MM.1S (cell line): ENCODE measurements at regions not wholly inside any gene's neighbourhood (a gene's known extent, or its start where the extent isn't known, plus 50 kb on each side); places are given as distances from the start of the nearest gene placed in this dataset.

Source experiments
- DNase-seq: peaks from one replicate; pipeline ENCODE4 v3.0.0-alpha.2; 2015
- H2AFZ ChIP-seq: fragments of 300-600 bp; sonication (generic); 2 replicates; pipeline ENCODE4 v1.6.0; 2016; ENCODE audit warnings: antibody characterized with exemption, low read length
- H3F3A ChIP-seq: fragments of 300-600 bp; sonication (generic); 2 replicates; pipeline ENCODE4 v1.6.1; 2016; ENCODE audit warnings: mild to moderate bottlenecking, antibody characterized with exemption, low read length, moderate library complexity, mixed read lengths; ENCODE audit not compliant: insufficient read depth
- H3K27ac ChIP-seq: fragments of 300-600 bp; sonication (generic); 2 replicates; pipeline ENCODE4 v1.5.1; 2016; ENCODE audit warnings: mild to moderate bottlenecking, low read length
- H3K27me3 ChIP-seq: fragments of 300-600 bp; sonication (generic); replicated peaks from 2 replicates; pipeline ENCODE4 v1.6.0; 2016; ENCODE audit warnings: low read length; ENCODE audit not compliant: insufficient read depth
- H3K36me3 ChIP-seq: fragments of 300-600 bp; sonication (generic); replicated peaks from 2 replicates; pipeline ENCODE4 v1.6.1; 2016; ENCODE audit warnings: mild to moderate bottlenecking, low read length, mixed read lengths; ENCODE audit not compliant: insufficient read depth
- H3K4me1 ChIP-seq: fragments of 300-600 bp; sonication (generic); 2 replicates; pipeline ENCODE4 v1.6.1; 2016; ENCODE audit warnings: low read length, mixed read lengths
- H3K4me2 ChIP-seq: fragments of 300-600 bp; sonication (generic); 2 replicates; pipeline ENCODE4 v1.6.0; 2016; ENCODE audit warnings: low read depth, low read length
- H3K4me3 ChIP-seq: fragments of 300-600 bp; sonication (generic); 2 replicates; pipeline ENCODE4 v1.5.1; 2016; ENCODE audit warnings: low read length, mixed read lengths
- H3K79me2 ChIP-seq: fragments of 300-600 bp; sonication (generic); 2 replicates; pipeline ENCODE4 v1.6.1; 2016; ENCODE audit warnings: mixed run types, low read length, mixed read lengths
- H3K9ac ChIP-seq: fragments of 300-600 bp; sonication (generic); 2 replicates; pipeline ENCODE4 v1.6.1; 2016; ENCODE audit warnings: low read length, mixed read lengths
- H3K9me2 ChIP-seq: fragments of 300-600 bp; sonication (generic); replicated peaks from 2 replicates; pipeline ENCODE4 v1.6.1; 2016; ENCODE audit warnings: mild to moderate bottlenecking, low read length, mixed read lengths; ENCODE audit not compliant: insufficient read depth
- H3K9me3 ChIP-seq: fragments of 300-600 bp; sonication (generic); replicated peaks from 2 replicates; pipeline ENCODE4 v1.6.1; 2016; ENCODE audit warnings: mild to moderate bottlenecking, low read length, mixed read lengths; ENCODE audit not compliant: insufficient read depth
- H4K20me1 ChIP-seq: fragments of 300-600 bp; sonication (generic); 2 replicates; pipeline ENCODE4 v1.6.1; 2016; ENCODE audit warnings: mild to moderate bottlenecking, low read length, moderate library complexity, mixed read lengths; ENCODE audit not compliant: insufficient read depth
- EZH2 ChIP-seq: fragments of 300-600 bp; sonication (generic); optimal IDR thresholded peaks from 2 replicates; pipeline ENCODE3; 2017; ENCODE audit warnings: low read depth, mild to moderate bottlenecking, antibody characterized with exemption, low read length, mixed read lengths
- EZH2phosphoT487 ChIP-seq: fragments of 300-600 bp; sonication (generic); IDR thresholded peaks from 2 replicates; pipeline ENCODE4 v1.6.1; 2018; ENCODE audit warnings: antibody characterized with exemption, low read length
- TF ChIP-seq, protein P1 (sequence below): fragments of 300-600 bp; sonication (generic); IDR thresholded peaks from 2 replicates; pipeline ENCODE4 v1.5.1; 2016; ENCODE audit warnings: antibody characterized with exemption, low read length, mixed read lengths

DNA sequence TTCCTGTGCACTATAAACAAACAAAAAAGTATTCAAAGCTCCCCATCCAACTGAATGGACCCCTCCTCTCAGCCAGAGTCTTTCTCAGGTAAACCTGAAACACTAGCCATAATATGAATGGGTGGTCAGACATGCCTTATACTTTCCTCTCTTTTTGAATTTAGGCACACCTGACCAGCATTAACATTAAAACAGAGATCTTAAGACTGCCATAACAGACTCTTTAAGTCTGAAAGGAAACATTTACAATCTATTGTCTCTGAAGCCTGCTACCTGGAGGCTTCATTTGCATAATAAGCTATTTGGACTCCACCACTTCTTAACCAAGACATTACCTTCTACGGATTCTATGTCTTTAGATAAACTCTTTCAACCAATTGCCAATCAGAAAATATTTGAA is 56.9 kb upstream of the SPIN4 start:
- no peaks in the 10 kb centered on the region for H3F3A ChIP-seq
- no peaks in the 10 kb centered on the region for H3K4me1 ChIP-seq
- H3K4me3 ChIP-seq, result no peak overlapping the region
- H3K9ac ChIP-seq, result no peak overlapping the region
- no peak for DNase-seq
- no peaks in the 10 kb centered on the region for H3K27me3 ChIP-seq
- no peak overlapping the region for H2AFZ ChIP-seq
- no peaks in the 10 kb centered on the region for H3K79me2 ChIP-seq
- no peaks in the 10 kb centered on the region for H4K20me1 ChIP-seq
- no peak overlapping the region for H3K4me2 ChIP-seq
- H3K36me3 ChIP-seq, result no peaks in the 10 kb centered on the region
- H3K9me2 ChIP-seq, result no peaks in the 10 kb centered on the region
- H3K9me3 ChIP-seq, result no peaks in the 10 kb centered on the region
- H3K27ac ChIP-seq, result no peak overlapping the region
- TF ChIP-seq EZH2 (no peak), EZH2phosphoT487 (no peak)
- TF ChIP-seq, protein P1, sequence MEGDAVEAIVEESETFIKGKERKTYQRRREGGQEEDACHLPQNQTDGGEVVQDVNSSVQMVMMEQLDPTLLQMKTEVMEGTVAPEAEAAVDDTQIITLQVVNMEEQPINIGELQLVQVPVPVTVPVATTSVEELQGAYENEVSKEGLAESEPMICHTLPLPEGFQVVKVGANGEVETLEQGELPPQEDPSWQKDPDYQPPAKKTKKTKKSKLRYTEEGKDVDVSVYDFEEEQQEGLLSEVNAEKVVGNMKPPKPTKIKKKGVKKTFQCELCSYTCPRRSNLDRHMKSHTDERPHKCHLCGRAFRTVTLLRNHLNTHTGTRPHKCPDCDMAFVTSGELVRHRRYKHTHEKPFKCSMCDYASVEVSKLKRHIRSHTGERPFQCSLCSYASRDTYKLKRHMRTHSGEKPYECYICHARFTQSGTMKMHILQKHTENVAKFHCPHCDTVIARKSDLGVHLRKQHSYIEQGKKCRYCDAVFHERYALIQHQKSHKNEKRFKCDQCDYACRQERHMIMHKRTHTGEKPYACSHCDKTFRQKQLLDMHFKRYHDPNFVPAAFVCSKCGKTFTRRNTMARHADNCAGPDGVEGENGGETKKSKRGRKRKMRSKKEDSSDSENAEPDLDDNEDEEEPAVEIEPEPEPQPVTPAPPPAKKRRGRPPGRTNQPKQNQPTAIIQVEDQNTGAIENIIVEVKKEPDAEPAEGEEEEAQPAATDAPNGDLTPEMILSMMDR, result no peak

DNA sequence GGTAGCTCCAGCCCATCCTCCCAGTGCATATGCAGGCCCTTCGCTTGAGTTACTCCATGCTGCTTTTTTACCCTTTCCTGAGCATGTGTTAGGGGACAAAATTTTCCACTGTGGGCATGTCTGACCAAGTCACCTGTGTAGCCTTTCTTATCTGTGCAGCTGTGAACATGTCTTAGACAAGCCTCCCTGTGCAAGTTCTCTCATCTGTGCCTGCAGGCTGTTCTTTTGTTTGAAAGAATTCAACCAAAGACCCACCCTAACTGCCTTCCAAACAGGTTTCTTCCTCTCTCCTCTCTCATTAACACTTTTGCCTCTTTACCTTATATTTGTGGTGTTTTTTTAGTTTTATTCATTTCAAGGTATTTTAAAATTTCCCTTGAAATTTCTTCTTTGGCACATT is 53.2 kb upstream of the SPIN4 start:
- no peak overlapping the region for H3K27ac ChIP-seq
- no peak overlapping the region for H3K4me2 ChIP-seq
- H3F3A ChIP-seq, result no peaks in the 10 kb centered on the region
- DNase-seq, result no peak
- no peaks in the 10 kb centered on the region for H3K4me1 ChIP-seq
- no peaks in the 10 kb centered on the region for H4K20me1 ChIP-seq
- H3K9ac ChIP-seq, result no peak overlapping the region
- H3K79me2 ChIP-seq, result no peaks in the 10 kb centered on the region
- no peaks in the 10 kb centered on the region for H3K36me3 ChIP-seq
- H3K27me3 ChIP-seq, result no peaks in the 10 kb centered on the region
- no peaks in the 10 kb centered on the region for H3K9me3 ChIP-seq
- TF ChIP-seq EZH2phosphoT487, result no peak
- TF ChIP-seq, protein P1, result no peak
- no peak for TF ChIP-seq EZH2
- H2AFZ ChIP-seq, result no peak overlapping the region
- H3K9me2 ChIP-seq, result no peaks in the 10 kb centered on the region
- H3K4me3 ChIP-seq, result no peak overlapping the region

DNA sequence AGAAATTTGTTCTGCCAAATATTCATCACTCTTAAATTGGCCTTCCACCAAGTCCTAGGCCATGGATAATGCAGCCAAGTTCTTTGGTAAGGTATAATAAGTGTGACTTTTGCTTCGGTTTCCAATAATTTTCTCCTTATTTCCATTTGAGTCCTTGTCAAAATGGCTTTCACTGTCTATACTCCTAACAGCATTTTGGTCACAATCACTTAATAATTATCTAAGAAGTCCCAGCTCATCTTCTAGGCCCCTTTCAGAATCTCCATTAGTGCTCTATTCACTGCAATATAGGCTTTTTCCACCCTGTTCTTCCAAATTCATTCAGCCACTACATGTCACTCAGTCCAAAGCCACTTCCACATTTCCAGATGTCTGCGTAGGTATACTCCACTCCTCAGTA is 51.0 kb upstream of the SPIN4 start:
- Histone ChIP-seq H3K9me2 (no peaks in the 10 kb centered on the region), H3K36me3 (no peaks in the 10 kb centered on the region), H3K4me1 (no peaks in the 10 kb centered on the region), H3K79me2 (no peaks in the 10 kb centered on the region), H3K4me2 (no peak overlapping the region), H4K20me1 (no peaks in the 10 kb centered on the region), H3K9ac (no peak overlapping the region), H3K27ac (no peak overlapping the region), H2AFZ (no peak overlapping the region), H3K27me3 (no peaks in the 10 kb centered on the region), H3K4me3 (no peak overlapping the region), H3K9me3 (no peaks in the 10 kb centered on the region), H3F3A (no peaks in the 10 kb centered on the region)
- no peak for TF ChIP-seq EZH2
- TF ChIP-seq, protein P1, result no peak
- DNase-seq, result no peak
